ENCODE measurements at regions not wholly inside any gene's neighbourhood (a gene's known extent, or its start where the extent isn't known, plus 50 kb on each side); places are given as distances from the start of the nearest gene placed in this dataset.

DNA sequence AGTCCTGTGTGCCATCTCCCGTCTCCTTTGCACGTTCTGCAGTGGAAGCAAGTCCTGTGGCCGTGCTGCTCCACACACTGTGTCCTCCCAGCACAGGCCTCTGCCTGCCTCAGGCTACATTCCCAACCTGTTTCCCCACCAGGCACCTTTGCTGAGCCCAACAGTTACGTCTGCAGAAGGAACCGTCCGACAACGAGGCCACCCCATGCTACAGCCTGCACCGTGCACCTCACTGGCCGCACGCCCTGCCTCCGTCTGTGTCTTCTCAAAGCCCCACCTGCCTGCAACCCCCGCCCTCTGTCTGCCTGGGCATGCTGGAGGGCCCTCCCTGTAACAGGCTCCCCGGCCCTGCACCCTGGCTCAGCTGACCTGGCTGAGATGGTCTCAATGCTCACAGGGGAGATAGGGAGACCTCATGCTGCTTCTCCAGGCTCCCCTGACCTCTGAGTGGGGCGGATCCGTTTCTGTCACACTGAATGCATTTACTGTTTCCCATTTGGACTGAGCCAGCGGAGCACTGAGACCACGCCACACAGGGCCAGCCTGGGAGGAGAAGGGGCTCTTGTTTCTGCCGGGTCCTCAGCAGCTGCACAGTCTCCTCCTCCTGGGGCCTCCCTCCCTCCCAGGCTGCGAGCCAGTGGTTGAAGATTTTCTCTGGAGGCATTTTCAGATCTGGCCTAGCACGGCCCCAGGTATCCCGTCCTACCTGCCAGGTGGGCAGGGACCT, 109.1 kb upstream of the OTOS start:
- TF ChIP-seq, protein P1, sequence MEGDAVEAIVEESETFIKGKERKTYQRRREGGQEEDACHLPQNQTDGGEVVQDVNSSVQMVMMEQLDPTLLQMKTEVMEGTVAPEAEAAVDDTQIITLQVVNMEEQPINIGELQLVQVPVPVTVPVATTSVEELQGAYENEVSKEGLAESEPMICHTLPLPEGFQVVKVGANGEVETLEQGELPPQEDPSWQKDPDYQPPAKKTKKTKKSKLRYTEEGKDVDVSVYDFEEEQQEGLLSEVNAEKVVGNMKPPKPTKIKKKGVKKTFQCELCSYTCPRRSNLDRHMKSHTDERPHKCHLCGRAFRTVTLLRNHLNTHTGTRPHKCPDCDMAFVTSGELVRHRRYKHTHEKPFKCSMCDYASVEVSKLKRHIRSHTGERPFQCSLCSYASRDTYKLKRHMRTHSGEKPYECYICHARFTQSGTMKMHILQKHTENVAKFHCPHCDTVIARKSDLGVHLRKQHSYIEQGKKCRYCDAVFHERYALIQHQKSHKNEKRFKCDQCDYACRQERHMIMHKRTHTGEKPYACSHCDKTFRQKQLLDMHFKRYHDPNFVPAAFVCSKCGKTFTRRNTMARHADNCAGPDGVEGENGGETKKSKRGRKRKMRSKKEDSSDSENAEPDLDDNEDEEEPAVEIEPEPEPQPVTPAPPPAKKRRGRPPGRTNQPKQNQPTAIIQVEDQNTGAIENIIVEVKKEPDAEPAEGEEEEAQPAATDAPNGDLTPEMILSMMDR (IDR thresholded peaks at IDR 0.05; ENCODE audit: control insufficient read depth, insufficient read depth, low read depth, low read length, missing control alignments) = no peak
- DNase-seq (ENCODE audit: low read depth) = no peak
- no peak overlapping the region for H3K4me3 ChIP-seq (ENCODE audit: control insufficient read depth, low read depth, low read length)

DNA sequence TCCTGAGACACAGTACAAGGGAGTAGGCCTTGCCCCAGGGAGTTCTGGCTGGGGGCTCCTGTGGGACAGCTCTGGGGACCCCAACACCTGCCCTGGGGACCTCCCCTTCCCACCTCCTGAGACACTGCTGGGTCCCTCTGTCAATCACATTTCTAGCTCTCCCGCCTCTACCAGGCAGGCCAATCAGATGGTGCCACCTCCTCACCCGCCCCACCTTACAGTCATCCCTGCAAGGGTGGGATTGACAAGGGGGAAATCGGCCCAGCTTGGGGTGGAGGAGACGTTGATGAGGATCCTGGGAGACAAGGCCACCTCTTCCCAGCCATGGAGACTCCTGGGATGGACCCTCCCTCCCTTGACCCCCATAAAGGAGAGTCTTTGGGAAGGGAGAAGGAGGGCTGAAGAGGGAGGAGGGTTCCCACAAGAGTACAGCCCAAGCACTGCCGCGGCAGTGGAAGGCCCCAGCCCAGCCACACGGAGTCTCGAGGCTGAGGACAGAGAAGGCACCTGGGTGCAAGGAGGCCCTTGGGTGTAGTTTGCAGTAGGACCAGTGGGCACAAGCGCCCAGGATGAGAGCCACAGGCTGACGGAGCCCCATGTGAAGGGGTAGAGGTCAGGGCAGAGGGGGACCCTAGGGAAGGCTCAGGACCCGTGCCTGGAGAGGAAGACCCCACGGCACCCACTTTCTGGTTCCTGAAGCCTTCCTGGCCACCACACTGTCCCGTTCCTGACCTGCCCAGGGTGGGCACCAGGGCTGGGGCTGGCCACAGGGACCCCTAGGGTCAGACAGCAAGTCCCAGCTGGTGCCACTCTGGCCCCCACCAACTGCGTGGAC, 109.9 kb upstream of the OTOS start:
- DNase-seq (ENCODE audit: low read depth) = no peak
- TF ChIP-seq, protein P1 (IDR thresholded peaks at IDR 0.05; ENCODE audit: control insufficient read depth, insufficient read depth, low read depth, low read length, missing control alignments) = no peak
- H3K4me3 ChIP-seq (ENCODE audit: control insufficient read depth, low read depth, low read length) = no peak overlapping the region

DNA sequence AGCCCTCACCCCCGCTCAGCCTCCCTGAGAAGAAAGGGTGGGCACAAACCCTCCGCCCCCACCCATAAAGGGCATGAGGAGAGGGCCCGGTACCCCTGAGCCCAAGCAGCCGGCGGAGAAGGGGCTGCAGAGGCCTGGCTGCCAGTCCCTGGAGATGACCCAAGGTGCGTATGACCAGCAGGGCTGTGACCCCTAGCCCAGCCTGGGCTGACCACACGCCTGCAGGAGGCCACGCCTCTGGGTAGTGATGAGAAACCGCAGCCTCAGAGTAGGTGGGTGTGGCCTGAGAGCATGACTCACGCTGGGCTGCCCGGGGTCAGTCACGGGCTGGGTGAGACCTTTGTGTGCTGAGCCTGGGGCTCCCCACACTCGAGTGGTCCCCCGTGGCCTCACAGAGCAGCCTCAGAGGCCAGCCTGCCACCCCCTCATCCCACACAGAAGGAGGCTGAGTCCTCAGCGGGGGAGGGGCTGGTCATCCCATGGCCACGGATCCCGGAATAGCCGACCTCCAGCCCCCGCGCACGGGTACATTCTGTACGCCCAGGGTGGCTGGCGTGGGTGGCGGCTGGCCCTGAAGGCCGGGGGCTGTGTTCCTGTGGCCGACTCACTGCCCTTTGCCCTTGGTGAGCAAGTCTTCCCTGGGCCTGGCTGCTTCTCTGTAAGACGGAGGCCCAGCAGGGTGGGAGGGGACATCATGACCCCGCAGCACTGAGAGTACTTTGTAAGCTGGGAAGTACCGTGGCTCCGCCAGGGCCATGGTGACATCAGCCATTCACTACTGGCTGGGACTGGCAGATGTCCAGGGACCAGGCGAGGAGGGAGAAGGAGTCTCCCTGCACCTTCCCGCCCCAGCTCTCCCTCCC, 110.8 kb upstream of the OTOS start:
- H3K4me3 ChIP-seq (ENCODE audit: control insufficient read depth, low read depth, low read length) = no peak overlapping the region
- DNase-seq (ENCODE audit: low read depth) = peak; percentile 20

DNA sequence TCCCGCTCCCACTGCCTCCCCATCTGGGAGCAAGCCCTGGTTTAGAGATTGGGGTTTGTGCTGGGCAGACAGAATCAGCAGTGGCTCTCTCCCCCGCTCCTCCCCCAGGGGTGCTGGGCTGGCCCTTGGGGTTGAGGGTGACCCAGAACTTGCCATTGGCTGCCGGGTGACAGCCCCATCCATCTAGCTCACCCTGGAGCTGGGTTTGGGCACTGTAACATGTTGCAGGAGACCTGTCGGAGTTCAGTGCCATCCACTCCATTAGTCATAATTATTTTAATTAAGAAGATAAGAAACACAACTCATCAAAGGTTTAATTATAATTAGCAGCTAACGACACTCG, 111.4 kb upstream of the OTOS start:
- no peak overlapping the region for H3K4me3 ChIP-seq (ENCODE audit: control insufficient read depth, low read depth, low read length)
- TF ChIP-seq, protein P1 (IDR thresholded peaks at IDR 0.05; ENCODE audit: control insufficient read depth, insufficient read depth, low read depth, low read length, missing control alignments) = no peak
- DNase-seq (ENCODE audit: low read depth) = no peak

More for the DNA sequence above, 110.8 kb upstream of the OTOS start:
- TF ChIP-seq, protein P1 (IDR thresholded peaks at IDR 0.05; ENCODE audit: control insufficient read depth, insufficient read depth, low read depth, low read length, missing control alignments) = no peak

DNA sequence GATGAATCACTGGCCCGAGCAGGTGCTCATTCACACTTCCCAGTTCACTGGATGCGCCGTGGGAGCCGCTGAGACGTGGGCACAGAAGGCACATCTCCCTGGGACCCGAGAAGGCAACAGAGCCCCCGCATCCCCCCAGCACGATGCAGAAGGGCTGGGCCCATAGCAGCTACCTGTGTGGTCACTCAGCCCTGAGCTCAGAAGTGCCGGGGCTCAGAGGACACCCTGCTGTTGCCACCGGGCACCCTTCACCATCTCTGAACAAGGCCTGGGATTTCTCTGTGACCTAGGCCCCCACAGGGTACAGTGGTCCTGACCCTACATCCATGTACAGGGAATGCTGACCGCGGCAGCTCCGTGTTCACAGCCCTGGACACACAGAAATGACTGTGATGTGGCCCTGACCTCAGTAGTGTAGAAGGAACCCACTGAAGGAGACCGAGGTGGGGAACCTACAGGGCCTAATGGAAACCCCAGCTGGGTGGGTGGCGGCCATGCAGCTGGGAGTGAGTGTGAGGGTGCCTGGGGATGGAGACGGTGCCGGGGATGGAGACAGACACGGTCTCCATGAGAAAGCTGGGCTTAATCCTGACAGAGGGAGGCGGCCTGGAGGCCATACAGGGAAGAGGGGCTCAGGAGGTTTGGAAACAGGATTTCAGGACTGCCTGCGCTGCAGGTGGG, 111.9 kb upstream of the OTOS start:
- TF ChIP-seq, protein P1 (IDR thresholded peaks at IDR 0.05; ENCODE audit: control insufficient read depth, insufficient read depth, low read depth, low read length, missing control alignments) = no peak
- no peak overlapping the region for H3K4me3 ChIP-seq (ENCODE audit: control insufficient read depth, low read depth, low read length)
- DNase-seq (ENCODE audit: low read depth) = no peak

All from AG09309 (cell line).